ENCODE measurements at regions not wholly inside any gene's neighbourhood (a gene's known extent, or its start where the extent isn't known, plus 50 kb on each side); places are given as distances from the start of the nearest gene placed in this dataset.

GRCh38 chr9:95754533-95755420 lies 120.7 kb upstream of the ERCC6L2 start:
- no peak for DNase-seq

- DNase-seq = no peak
These were observed 121.6 kb upstream of the ERCC6L2 start for GRCh38 chr9:95753762-95754465.

GRCh38 chr9:95752129-95752731 lies 123.3 kb upstream of the ERCC6L2 start:
- no peak for DNase-seq

GRCh38 chr9:95751520-95751790 lies 124.0 kb upstream of the ERCC6L2 start:
- DNase-seq = no peak

- no peak for DNase-seq
These were observed 124.6 kb upstream of the ERCC6L2 start for GRCh38 chr9:95750725-95751519.

GRCh38 chr9:95749493-95749892 lies 126.0 kb upstream of the ERCC6L2 start:
- DNase-seq = no peak

- DNase-seq = no peak
These were observed 128.9 kb upstream of the ERCC6L2 start for GRCh38 chr9:95746408-95747180.

- DNase-seq = no peak
These were observed 132.7 kb upstream of the ERCC6L2 start for GRCh38 chr9:95742821-95743220.

- DNase-seq = no peak
These were observed 133.9 kb upstream of the ERCC6L2 start for GRCh38 chr9:95741631-95742030.

GRCh38 chr9:95740217-95741004 lies 135.1 kb upstream of the ERCC6L2 start:
- DNase-seq = no peak

- no peak for DNase-seq
These were observed 137.1 kb upstream of the ERCC6L2 start for GRCh38 chr9:95738438-95738837.

- no peak for DNase-seq
These were observed 138.5 kb upstream of the ERCC6L2 start for GRCh38 chr9:95736891-95737522.

GRCh38 chr9:95736370-95736769 lies 139.1 kb upstream of the ERCC6L2 start:
- no peak for DNase-seq

- DNase-seq = no peak
These were observed 139.8 kb upstream of the ERCC6L2 start for GRCh38 chr9:95735701-95736100.

GRCh38 chr9:95733741-95734666 lies 141.5 kb upstream of the ERCC6L2 start:
- DNase-seq = no peak

GRCh38 chr9:95732802-95733688 lies 142.4 kb upstream of the ERCC6L2 start:
- DNase-seq = no peak

- no peak for DNase-seq
These were observed 143.6 kb upstream of the ERCC6L2 start for GRCh38 chr9:95731876-95732275.

- no peak for DNase-seq
These were observed 145.7 kb upstream of the ERCC6L2 start for GRCh38 chr9:95729669-95730368.

Data from NCI-H187 (cell line).